ENCODE measurements at regions not wholly inside any gene's neighbourhood (a gene's known extent, or its start where the extent isn't known, plus 50 kb on each side); places are given as distances from the start of the nearest gene placed in this dataset.

- ATAC-seq (ENCODE audit: insufficient number of reproducible peaks, low FRiP score, low read depth) = no peak
- Histone ChIP-seq H3K9me3 (no peaks in the 10 kb centered on the region), H3K4me1 (ENCODE audit: control insufficient read depth in 1 of 2, low read depth in 2 of 2) (no peaks in the 10 kb centered on the region), H3K36me3 (no peaks in the 10 kb centered on the region), H3K4me3 (no peak overlapping the region), H3K27ac (no peak overlapping the region), H3K27me3 (replicated peaks; ENCODE audit: insufficient read depth) (no peaks in the 10 kb centered on the region)
- DNase-seq (ENCODE audit: low spot score) = no peak
- TF ChIP-seq, protein P1, sequence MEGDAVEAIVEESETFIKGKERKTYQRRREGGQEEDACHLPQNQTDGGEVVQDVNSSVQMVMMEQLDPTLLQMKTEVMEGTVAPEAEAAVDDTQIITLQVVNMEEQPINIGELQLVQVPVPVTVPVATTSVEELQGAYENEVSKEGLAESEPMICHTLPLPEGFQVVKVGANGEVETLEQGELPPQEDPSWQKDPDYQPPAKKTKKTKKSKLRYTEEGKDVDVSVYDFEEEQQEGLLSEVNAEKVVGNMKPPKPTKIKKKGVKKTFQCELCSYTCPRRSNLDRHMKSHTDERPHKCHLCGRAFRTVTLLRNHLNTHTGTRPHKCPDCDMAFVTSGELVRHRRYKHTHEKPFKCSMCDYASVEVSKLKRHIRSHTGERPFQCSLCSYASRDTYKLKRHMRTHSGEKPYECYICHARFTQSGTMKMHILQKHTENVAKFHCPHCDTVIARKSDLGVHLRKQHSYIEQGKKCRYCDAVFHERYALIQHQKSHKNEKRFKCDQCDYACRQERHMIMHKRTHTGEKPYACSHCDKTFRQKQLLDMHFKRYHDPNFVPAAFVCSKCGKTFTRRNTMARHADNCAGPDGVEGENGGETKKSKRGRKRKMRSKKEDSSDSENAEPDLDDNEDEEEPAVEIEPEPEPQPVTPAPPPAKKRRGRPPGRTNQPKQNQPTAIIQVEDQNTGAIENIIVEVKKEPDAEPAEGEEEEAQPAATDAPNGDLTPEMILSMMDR (IDR thresholded peaks at IDR 0.05) = no peak
These were observed 142.9 kb upstream of the SH3BP4 start for GRCh38 chr2:234808907-234809306.

- Histone ChIP-seq H3K27ac (no peak overlapping the region), H3K4me3 (no peak overlapping the region), H3K4me1 (ENCODE audit: control insufficient read depth in 1 of 2, low read depth in 2 of 2) (no peaks in the 10 kb centered on the region), H3K27me3 (replicated peaks; ENCODE audit: insufficient read depth) (no peaks in the 10 kb centered on the region), H3K9me3 (peaks cover 2% of the 10 kb centered on the region), H3K36me3 (no peaks in the 10 kb centered on the region)
- no peak for ATAC-seq (ENCODE audit: insufficient number of reproducible peaks, low FRiP score, low read depth)
- DNase-seq (ENCODE audit: low spot score) = no peak
- TF ChIP-seq, protein P1 (IDR thresholded peaks at IDR 0.05) = no peak
These were observed 145.0 kb upstream of the SH3BP4 start for GRCh38 chr2:234806818-234807217.

DNA sequence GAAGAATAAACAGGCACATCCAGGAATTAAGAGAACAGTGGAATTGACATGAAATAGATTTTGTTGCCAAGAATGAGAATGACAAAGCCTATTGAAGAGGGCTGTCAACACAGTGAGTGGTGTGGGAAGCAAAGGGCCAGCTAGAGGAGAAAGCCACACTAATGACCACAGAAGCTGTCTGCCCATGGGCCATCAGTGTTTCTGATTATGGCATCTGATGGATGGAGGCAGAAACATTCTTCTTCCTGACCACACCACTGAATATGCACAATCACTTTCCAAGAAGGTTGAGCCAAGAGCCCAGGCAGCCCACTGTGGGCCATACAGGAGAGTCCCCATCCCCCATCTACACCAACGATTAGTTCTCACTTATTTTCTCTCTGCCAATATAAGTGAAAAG lies 146.0 kb upstream of the SH3BP4 start:
- ATAC-seq (ENCODE audit: insufficient number of reproducible peaks, low FRiP score, low read depth) (no peak), DNase-seq (ENCODE audit: low spot score) (no peak)
- no peaks in the 10 kb centered on the region for H3K4me1 ChIP-seq (ENCODE audit: control insufficient read depth in 1 of 2, low read depth in 2 of 2)
- H3K27ac ChIP-seq = no peak overlapping the region
- no peaks in the 10 kb centered on the region for H3K36me3 ChIP-seq
- peaks cover 2% of the 10 kb centered on the region for H3K9me3 ChIP-seq
- H3K27me3 ChIP-seq (replicated peaks; ENCODE audit: insufficient read depth) = no peaks in the 10 kb centered on the region
- TF ChIP-seq, protein P1 (IDR thresholded peaks at IDR 0.05) = no peak
- H3K4me3 ChIP-seq = no peak overlapping the region

- TF ChIP-seq, protein P1 (IDR thresholded peaks at IDR 0.05) = no peak
- DNase-seq (ENCODE audit: low spot score) = no peak
- Histone ChIP-seq H3K4me1 (ENCODE audit: control insufficient read depth in 1 of 2, low read depth in 2 of 2) (no peaks in the 10 kb centered on the region), H3K27ac (no peak overlapping the region), H3K9me3 (peaks cover 2% of the 10 kb centered on the region), H3K36me3 (no peaks in the 10 kb centered on the region), H3K27me3 (replicated peaks; ENCODE audit: insufficient read depth) (no peaks in the 10 kb centered on the region), H3K4me3 (no peak overlapping the region)
- ATAC-seq (ENCODE audit: insufficient number of reproducible peaks, low FRiP score, low read depth) = no peak
These were observed 147.1 kb upstream of the SH3BP4 start for GRCh38 chr2:234804704-234805103.

GRCh38 chr2:234802845-234803171 lies 149.0 kb upstream of the SH3BP4 start:
- no peak overlapping the region for H3K27ac ChIP-seq
- no peak for DNase-seq (ENCODE audit: low spot score)
- no peaks in the 10 kb centered on the region for H3K36me3 ChIP-seq
- no peak for ATAC-seq (ENCODE audit: insufficient number of reproducible peaks, low FRiP score, low read depth)
- H3K27me3 ChIP-seq (replicated peaks; ENCODE audit: insufficient read depth) = no peaks in the 10 kb centered on the region
- no peaks in the 10 kb centered on the region for H3K4me1 ChIP-seq (ENCODE audit: control insufficient read depth in 1 of 2, low read depth in 2 of 2)
- TF ChIP-seq, protein P1 (IDR thresholded peaks at IDR 0.05) = no peak
- H3K4me3 ChIP-seq = no peak overlapping the region
- H3K9me3 ChIP-seq = peaks cover 2% of the 10 kb centered on the region
